ENCODE measurements at regions not wholly inside any gene's neighbourhood (a gene's known extent, or its start where the extent isn't known, plus 50 kb on each side); places are given as distances from the start of the nearest gene placed in this dataset.

GRCh38 chr2:65636024-65636423 lies 203.6 kb upstream of the SPRED2 start:
- TF ChIP-seq POLR2A (IDR thresholded peaks at IDR 0.05): no peak
- no peak for TF ChIP-seq CTCF (IDR thresholded peaks at IDR 0.05 in 4 of 5, conservative IDR thresholded peaks at IDR 0.05 in 1 of 5)
